Keratinocyte (primary cell): ENCODE measurements at regions not wholly inside any gene's neighbourhood (a gene's known extent, or its start where the extent isn't known, plus 50 kb on each side); places are given as distances from the start of the nearest gene placed in this dataset.

Source experiments
- EZH2 ChIP-seq: IDR thresholded peaks from one replicate; pipeline ENCODE4 v1.6.1; 2012; ENCODE audit warnings: inconsistent platforms, mild to moderate bottlenecking, low read length, moderate library complexity
- TF ChIP-seq, protein P1 (sequence below), 3 experiments: IDR thresholded peaks in 1 of 3; conservative IDR thresholded peaks in 1 of 3; optimal IDR thresholded peaks in 1 of 3; 2 replicates in 2 of 3; 3 replicates in 1 of 3; pipeline versions ENCODE3 to v1.5.1; 2011; ENCODE audit warnings: low read length in 3 of 3, mild to moderate bottlenecking in 3 of 3, moderate library complexity in 2 of 3, control low read depth in 1 of 3, inconsistent platforms in 1 of 3; ENCODE audit not compliant: insufficient read depth in 2 of 3; ENCODE audit errors: extremely low read depth in 1 of 3

DNA sequence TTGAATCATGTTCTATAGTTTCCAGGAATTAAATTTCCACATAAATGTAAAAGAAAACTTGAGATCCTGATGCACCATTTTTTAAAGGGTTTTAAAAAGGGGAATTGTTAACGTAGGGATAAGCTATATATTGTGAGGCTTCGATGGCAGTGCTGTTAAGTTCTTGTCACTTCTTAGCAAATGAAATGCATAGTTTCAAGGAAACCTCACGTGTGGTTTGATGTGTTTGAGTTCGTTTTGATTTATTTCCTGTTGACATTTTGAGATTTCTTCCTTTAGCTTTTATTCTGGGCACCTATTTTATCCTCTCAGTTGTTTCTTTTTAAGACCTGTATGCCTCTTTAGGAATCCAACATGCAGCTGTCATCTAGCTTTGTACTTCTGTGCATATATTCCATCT lies 301.0 kb downstream of the DOCK8 start:
- no peak for TF ChIP-seq EZH2
- TF ChIP-seq, protein P1, sequence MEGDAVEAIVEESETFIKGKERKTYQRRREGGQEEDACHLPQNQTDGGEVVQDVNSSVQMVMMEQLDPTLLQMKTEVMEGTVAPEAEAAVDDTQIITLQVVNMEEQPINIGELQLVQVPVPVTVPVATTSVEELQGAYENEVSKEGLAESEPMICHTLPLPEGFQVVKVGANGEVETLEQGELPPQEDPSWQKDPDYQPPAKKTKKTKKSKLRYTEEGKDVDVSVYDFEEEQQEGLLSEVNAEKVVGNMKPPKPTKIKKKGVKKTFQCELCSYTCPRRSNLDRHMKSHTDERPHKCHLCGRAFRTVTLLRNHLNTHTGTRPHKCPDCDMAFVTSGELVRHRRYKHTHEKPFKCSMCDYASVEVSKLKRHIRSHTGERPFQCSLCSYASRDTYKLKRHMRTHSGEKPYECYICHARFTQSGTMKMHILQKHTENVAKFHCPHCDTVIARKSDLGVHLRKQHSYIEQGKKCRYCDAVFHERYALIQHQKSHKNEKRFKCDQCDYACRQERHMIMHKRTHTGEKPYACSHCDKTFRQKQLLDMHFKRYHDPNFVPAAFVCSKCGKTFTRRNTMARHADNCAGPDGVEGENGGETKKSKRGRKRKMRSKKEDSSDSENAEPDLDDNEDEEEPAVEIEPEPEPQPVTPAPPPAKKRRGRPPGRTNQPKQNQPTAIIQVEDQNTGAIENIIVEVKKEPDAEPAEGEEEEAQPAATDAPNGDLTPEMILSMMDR (optimal IDR thresholded peaks at IDR 0.05 in 1 of 3, IDR thresholded peaks at IDR 0.05 in 1 of 3, conservative IDR thresholded peaks at IDR 0.05 in 1 of 3; ENCODE audit: extremely low read depth in 1 of 3, insufficient read depth in 2 of 3, low read length in 3 of 3), result no peak
